ENCODE measurements at regions not wholly inside any gene's neighbourhood (a gene's known extent, or its start where the extent isn't known, plus 50 kb on each side); places are given as distances from the start of the nearest gene placed in this dataset.

GRCh38 chr18:44541159-44541558 lies 139.5 kb upstream of the SETBP1 start:
- TF ChIP-seq, protein P1, sequence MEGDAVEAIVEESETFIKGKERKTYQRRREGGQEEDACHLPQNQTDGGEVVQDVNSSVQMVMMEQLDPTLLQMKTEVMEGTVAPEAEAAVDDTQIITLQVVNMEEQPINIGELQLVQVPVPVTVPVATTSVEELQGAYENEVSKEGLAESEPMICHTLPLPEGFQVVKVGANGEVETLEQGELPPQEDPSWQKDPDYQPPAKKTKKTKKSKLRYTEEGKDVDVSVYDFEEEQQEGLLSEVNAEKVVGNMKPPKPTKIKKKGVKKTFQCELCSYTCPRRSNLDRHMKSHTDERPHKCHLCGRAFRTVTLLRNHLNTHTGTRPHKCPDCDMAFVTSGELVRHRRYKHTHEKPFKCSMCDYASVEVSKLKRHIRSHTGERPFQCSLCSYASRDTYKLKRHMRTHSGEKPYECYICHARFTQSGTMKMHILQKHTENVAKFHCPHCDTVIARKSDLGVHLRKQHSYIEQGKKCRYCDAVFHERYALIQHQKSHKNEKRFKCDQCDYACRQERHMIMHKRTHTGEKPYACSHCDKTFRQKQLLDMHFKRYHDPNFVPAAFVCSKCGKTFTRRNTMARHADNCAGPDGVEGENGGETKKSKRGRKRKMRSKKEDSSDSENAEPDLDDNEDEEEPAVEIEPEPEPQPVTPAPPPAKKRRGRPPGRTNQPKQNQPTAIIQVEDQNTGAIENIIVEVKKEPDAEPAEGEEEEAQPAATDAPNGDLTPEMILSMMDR (IDR thresholded peaks at IDR 0.05; ENCODE audit: low read depth, low read length), result no peak
- TF ChIP-seq MAX (IDR thresholded peaks at IDR 0.05; ENCODE audit: low read depth, low read length), result no peak
